ENCODE measurements at regions not wholly inside any gene's neighbourhood (a gene's known extent, or its start where the extent isn't known, plus 50 kb on each side); places are given as distances from the start of the nearest gene placed in this dataset.

- no peaks in the 10 kb centered on the region for H3K4me1 Mint-ChIP-seq
- DNase-seq (no peak), ATAC-seq (no peak)
- H3K27me3 Mint-ChIP-seq: no peaks in the 10 kb centered on the region
- H3K27ac Mint-ChIP-seq: no peak overlapping the region
- H3K9me3 Mint-ChIP-seq: no peaks in the 10 kb centered on the region
- no peak overlapping the region for H3K4me3 Mint-ChIP-seq
- no peaks in the 10 kb centered on the region for H3K36me3 Mint-ChIP-seq (ENCODE audit: low read depth)
These were observed 518.8 kb downstream of the ADGRL2 start for GRCh38 chr1:82319546-82319945.

DNA sequence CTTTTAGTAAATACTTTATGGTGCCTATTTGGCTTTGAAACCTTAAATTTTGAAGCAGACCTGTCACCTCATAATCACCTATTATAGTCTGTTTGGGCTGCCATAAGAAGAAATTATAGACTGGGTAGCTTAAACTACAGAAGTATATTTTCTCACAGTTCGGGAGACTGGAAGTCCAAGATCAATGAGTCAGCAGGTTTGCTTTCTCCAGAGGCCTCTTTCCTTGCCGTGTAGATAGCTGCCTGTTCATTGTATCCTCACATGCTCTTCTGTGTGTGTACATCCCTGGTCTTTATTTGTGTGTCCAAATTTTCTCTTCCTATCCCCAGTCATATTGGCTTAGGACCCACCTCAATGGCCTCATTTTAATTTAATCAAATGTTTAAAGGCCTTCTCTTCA lies 518.2 kb downstream of the ADGRL2 start:
- H3K36me3 Mint-ChIP-seq (ENCODE audit: low read depth): no peaks in the 10 kb centered on the region
- ATAC-seq: no peak
- no peaks in the 10 kb centered on the region for H3K4me1 Mint-ChIP-seq
- no peak for DNase-seq
- H3K9me3 Mint-ChIP-seq: no peaks in the 10 kb centered on the region
- no peaks in the 10 kb centered on the region for H3K27me3 Mint-ChIP-seq
- H3K27ac Mint-ChIP-seq: no peak overlapping the region
- H3K4me3 Mint-ChIP-seq: no peak overlapping the region

- no peak overlapping the region for H3K4me3 Mint-ChIP-seq
- H3K4me1 Mint-ChIP-seq: no peaks in the 10 kb centered on the region
- ATAC-seq (no peak), DNase-seq (no peak)
- H3K36me3 Mint-ChIP-seq (ENCODE audit: low read depth): no peaks in the 10 kb centered on the region
- H3K27me3 Mint-ChIP-seq: no peaks in the 10 kb centered on the region
- no peak overlapping the region for H3K27ac Mint-ChIP-seq
- H3K9me3 Mint-ChIP-seq: no peaks in the 10 kb centered on the region
These were observed 517.5 kb downstream of the ADGRL2 start for GRCh38 chr1:82318265-82318664.

GRCh38 chr1:82317671-82318070 lies 516.9 kb downstream of the ADGRL2 start:
- no peaks in the 10 kb centered on the region for H3K9me3 Mint-ChIP-seq
- H3K27ac Mint-ChIP-seq: no peak overlapping the region
- no peak for DNase-seq
- ATAC-seq: no peak
- no peaks in the 10 kb centered on the region for H3K36me3 Mint-ChIP-seq (ENCODE audit: low read depth)
- H3K4me1 Mint-ChIP-seq: no peaks in the 10 kb centered on the region
- H3K27me3 Mint-ChIP-seq: no peaks in the 10 kb centered on the region
- no peak overlapping the region for H3K4me3 Mint-ChIP-seq

GRCh38 chr1:82299656-82300055 lies 498.9 kb downstream of the ADGRL2 start:
- H3K9me3 Mint-ChIP-seq: peaks cover 4% of the 10 kb centered on the region
- no peak overlapping the region for H3K4me3 Mint-ChIP-seq
- ATAC-seq (no peak), DNase-seq (no peak)
- no peaks in the 10 kb centered on the region for H3K36me3 Mint-ChIP-seq (ENCODE audit: low read depth)
- H3K27me3 Mint-ChIP-seq: no peaks in the 10 kb centered on the region
- no peak overlapping the region for H3K27ac Mint-ChIP-seq
- no peaks in the 10 kb centered on the region for H3K4me1 Mint-ChIP-seq

DNA sequence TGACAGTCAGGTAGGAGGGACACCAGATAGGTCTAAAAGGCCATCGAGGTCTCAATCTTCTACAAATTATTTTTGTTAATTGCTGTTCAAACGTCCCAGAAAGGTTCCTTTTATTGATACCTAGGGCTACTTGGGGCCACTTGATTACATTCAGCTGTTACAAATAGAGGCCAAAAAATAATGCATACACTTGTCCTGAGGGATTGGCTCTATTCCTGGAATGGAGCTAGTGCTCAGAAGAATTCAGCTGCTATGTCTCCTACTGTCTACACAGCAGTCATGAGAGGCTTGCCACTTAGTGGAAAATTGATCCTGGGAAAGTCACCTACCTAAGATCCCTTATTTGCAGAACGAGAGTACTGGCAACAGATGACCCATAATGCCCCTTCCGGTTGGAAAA lies 498.3 kb downstream of the ADGRL2 start:
- Mint-ChIP-seq H3K36me3 (ENCODE audit: low read depth) (no peaks in the 10 kb centered on the region), H3K4me3 (no peak overlapping the region), H3K27me3 (no peaks in the 10 kb centered on the region), H3K9me3 (peaks cover 4% of the 10 kb centered on the region), H3K27ac (no peak overlapping the region), H3K4me1 (no peaks in the 10 kb centered on the region)
- ATAC-seq: no peak
- DNase-seq: no peak

DNA sequence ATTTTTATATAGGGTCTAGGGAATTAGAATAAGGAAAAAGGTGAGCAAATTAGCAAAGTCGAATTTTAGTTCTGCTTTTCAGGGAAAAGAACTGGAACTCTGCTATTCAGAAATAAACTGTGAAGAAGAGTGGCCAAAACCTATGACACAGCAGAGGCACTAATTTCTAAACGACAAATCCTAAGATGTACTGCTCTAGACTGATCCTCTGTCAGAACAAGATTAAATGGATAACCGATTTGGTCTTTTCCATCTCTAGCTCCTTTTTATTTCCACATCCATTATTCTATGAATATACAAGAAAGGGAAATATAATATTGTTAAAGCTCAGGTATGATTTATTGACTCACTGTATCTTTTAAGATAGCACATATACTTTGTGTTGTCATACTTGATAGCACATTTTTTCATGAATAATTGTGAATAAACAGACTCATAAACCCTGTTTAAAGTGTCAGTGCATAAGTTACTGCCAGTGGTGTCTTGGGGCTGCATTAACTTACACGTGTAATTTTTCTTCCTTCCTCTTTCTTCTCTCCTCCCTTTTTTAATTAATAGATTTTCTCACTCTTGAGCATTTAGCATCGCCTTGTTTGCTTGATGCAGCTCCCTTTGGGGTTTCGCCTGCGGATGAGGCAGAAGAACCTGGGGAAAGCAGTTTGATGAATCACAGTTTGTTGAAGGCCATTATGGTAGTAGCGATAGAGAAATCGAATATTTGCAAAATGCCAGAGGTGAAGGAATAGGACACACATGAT lies 496.6 kb downstream of the ADGRL2 start:
- ATAC-seq (no peak), DNase-seq (no peak)
- H3K4me3 Mint-ChIP-seq: no peak overlapping the region
- peaks cover 4% of the 10 kb centered on the region for H3K9me3 Mint-ChIP-seq
- H3K27me3 Mint-ChIP-seq: no peaks in the 10 kb centered on the region
- H3K4me1 Mint-ChIP-seq: no peaks in the 10 kb centered on the region
- no peak overlapping the region for H3K27ac Mint-ChIP-seq
- no peaks in the 10 kb centered on the region for H3K36me3 Mint-ChIP-seq (ENCODE audit: low read depth)

GRCh38 chr1:82287556-82287955 lies 486.8 kb downstream of the ADGRL2 start:
- no peaks in the 10 kb centered on the region for H3K36me3 Mint-ChIP-seq (ENCODE audit: low read depth)
- H3K4me1 Mint-ChIP-seq: no peaks in the 10 kb centered on the region
- DNase-seq: no peak
- H3K27ac Mint-ChIP-seq: no peak overlapping the region
- H3K9me3 Mint-ChIP-seq: no peaks in the 10 kb centered on the region
- no peaks in the 10 kb centered on the region for H3K27me3 Mint-ChIP-seq
- no peak for ATAC-seq
- no peak overlapping the region for H3K4me3 Mint-ChIP-seq

DNA sequence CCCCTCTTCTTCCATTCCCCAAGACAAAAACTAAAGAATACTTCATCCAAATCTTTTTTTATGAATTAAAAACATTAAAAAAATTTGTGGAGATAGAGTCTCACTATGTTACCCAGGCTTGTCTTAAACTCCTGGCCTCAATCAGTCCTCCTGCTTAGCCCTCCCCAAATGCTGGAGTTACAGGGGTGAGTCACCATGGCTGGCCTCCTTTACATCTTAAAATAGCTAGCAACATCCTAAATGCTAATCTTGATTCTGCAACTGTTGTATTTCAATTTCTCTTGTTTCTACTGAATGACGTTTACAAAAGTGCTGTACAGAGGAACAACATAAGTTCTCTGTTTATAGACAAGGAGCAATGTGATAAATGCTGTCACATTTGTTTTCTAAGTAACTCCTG lies 483.5 kb downstream of the ADGRL2 start:
- H3K27ac Mint-ChIP-seq: no peak overlapping the region
- no peak overlapping the region for H3K4me3 Mint-ChIP-seq
- H3K4me1 Mint-ChIP-seq: no peaks in the 10 kb centered on the region
- H3K9me3 Mint-ChIP-seq: no peaks in the 10 kb centered on the region
- DNase-seq (no peak), ATAC-seq (no peak)
- H3K27me3 Mint-ChIP-seq: no peaks in the 10 kb centered on the region
- H3K36me3 Mint-ChIP-seq (ENCODE audit: low read depth): no peaks in the 10 kb centered on the region

- Mint-ChIP-seq H3K4me3 (no peak overlapping the region), H3K4me1 (no peaks in the 10 kb centered on the region), H3K9me3 (no peaks in the 10 kb centered on the region), H3K27ac (no peak overlapping the region), H3K27me3 (no peaks in the 10 kb centered on the region), H3K36me3 (ENCODE audit: low read depth) (no peaks in the 10 kb centered on the region)
- no peak for DNase-seq
- ATAC-seq: no peak
These were observed 478.5 kb downstream of the ADGRL2 start for GRCh38 chr1:82279241-82279640.

- no peaks in the 10 kb centered on the region for H3K36me3 Mint-ChIP-seq (ENCODE audit: low read depth)
- no peak for ATAC-seq
- no peaks in the 10 kb centered on the region for H3K9me3 Mint-ChIP-seq
- DNase-seq: no peak
- no peaks in the 10 kb centered on the region for H3K4me1 Mint-ChIP-seq
- no peak overlapping the region for H3K27ac Mint-ChIP-seq
- no peak overlapping the region for H3K4me3 Mint-ChIP-seq
- no peaks in the 10 kb centered on the region for H3K27me3 Mint-ChIP-seq
These were observed 473.1 kb downstream of the ADGRL2 start for GRCh38 chr1:82273816-82274215.

DNA sequence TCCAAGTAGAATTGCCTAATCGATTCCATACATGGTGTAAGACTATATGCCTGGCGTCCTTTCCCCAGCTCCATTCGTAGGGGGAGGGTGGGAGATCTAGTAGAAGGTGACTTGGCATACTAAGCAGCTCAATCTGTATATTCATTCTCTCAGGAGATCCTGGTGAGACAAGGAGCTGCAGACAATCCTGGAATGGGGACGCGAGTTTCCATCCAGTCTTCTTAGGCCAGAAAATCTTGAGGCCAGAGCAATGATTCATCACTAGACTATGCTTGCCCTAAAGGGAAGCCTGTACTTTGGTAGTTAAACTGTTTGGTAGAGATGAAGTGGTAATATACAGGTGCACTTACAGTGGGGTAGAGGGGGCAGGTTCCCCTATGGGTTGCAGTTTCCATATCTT lies 468.7 kb downstream of the ADGRL2 start:
- Mint-ChIP-seq H3K4me1 (no peaks in the 10 kb centered on the region), H3K27ac (no peak overlapping the region), H3K36me3 (ENCODE audit: low read depth) (no peaks in the 10 kb centered on the region), H3K4me3 (no peak overlapping the region), H3K27me3 (no peaks in the 10 kb centered on the region), H3K9me3 (no peaks in the 10 kb centered on the region)
- ATAC-seq (no peak), DNase-seq (no peak)

DNA sequence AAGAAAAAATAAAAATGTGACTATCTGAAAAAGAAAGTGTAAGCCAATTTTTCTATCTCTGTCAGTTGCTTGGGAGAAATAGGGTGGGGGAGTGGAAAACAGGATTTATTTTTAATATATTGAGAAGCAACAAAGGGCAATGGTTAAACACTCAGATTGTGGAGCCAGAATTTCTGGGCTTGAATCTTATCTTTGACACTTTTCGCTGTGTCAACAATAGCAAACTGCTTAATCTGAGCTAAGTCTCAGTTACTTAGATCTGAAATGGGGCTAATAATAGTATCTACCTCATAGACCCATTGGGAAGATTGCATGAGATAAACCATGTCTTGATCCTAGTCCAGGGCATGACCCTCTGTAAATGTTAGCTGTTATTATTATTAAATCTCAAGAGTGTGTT lies 468.1 kb downstream of the ADGRL2 start:
- Mint-ChIP-seq H3K4me3 (no peak overlapping the region), H3K36me3 (ENCODE audit: low read depth) (no peaks in the 10 kb centered on the region), H3K27me3 (no peaks in the 10 kb centered on the region), H3K4me1 (no peaks in the 10 kb centered on the region), H3K9me3 (no peaks in the 10 kb centered on the region), H3K27ac (no peak overlapping the region)
- no peak for ATAC-seq
- DNase-seq: no peak

- ATAC-seq: no peak
- Mint-ChIP-seq H3K4me3 (no peak overlapping the region), H3K9me3 (no peaks in the 10 kb centered on the region), H3K36me3 (ENCODE audit: low read depth) (no peaks in the 10 kb centered on the region), H3K27me3 (no peaks in the 10 kb centered on the region), H3K27ac (no peak overlapping the region), H3K4me1 (no peaks in the 10 kb centered on the region)
- no peak for DNase-seq
These were observed 465.6 kb downstream of the ADGRL2 start for GRCh38 chr1:82266351-82266750.

DNA sequence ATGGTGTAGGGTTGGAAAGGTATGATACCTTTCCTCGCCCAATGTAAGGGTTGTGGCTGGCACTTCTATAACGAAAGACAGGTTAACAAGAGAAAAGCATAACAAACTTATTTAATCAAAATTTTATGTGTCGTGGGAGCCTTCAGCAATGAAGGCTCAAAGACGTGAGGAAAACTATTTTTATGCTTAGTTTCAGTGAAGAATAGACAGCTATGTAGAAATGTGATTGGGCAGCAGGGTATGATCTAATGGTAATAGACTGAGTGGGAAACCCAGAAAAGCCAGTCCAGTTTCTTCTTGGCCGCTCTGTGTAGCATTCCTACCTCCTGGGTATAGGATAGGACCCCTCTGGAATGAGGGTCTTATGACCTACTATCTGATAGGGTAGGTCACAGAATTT lies 464.7 kb downstream of the ADGRL2 start:
- Mint-ChIP-seq H3K27me3 (no peaks in the 10 kb centered on the region), H3K27ac (no peak overlapping the region), H3K4me1 (no peaks in the 10 kb centered on the region), H3K36me3 (ENCODE audit: low read depth) (no peaks in the 10 kb centered on the region), H3K4me3 (no peak overlapping the region), H3K9me3 (no peaks in the 10 kb centered on the region)
- ATAC-seq: no peak
- no peak for DNase-seq

DNA sequence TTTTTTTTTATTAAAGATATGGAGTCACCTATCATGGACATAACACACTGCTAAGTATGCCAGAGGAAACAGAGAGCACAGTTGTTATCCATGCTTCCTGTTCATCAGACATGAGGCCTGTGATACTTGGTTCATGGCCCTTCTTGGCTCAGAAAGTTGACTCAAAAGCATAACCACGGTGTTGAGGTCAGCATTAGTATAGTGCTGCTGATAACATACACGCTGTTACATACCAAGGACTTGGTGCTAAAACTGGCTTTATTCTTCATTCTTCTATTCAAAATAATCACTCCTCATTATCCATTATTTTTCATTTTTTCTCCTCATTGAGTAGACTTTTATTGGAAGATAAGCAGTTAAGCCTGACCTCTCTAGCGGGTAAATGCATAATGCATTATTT lies 464.1 kb downstream of the ADGRL2 start:
- DNase-seq: no peak
- Mint-ChIP-seq H3K36me3 (ENCODE audit: low read depth) (no peaks in the 10 kb centered on the region), H3K4me3 (no peak overlapping the region), H3K27me3 (no peaks in the 10 kb centered on the region), H3K9me3 (no peaks in the 10 kb centered on the region), H3K4me1 (no peaks in the 10 kb centered on the region), H3K27ac (no peak overlapping the region)
- ATAC-seq: no peak
